ENCODE measurements at regions not wholly inside any gene's neighbourhood (a gene's known extent, or its start where the extent isn't known, plus 50 kb on each side); places are given as distances from the start of the nearest gene placed in this dataset.
A peak's percentile ranks its signal among the peaks of the same experiment; 100 is the strongest.
"Not testable (repeated sequence)": the region's sequence is repeated elsewhere in the genome, so short reads cannot be mapped to it uniquely, and the experiment has no call there.

DNA sequence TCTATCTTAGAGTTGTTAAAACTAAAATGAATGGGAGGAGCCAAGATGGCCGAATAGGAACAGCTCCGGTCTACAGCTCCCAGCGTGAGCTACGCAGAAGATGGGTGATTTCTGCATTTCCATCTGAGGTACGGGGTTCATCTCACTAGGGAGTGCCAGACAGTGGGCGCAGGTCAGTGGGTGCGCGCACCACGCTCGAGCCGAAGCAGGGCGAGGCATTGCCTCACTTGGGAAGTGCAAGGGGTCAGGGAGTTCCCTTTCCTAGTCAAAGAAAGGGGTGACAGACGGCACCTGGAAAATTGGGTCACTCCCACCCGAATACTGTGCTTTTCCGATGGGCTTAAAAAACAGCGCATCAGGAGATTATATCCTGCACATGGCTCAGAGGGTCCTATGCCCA lies 140.3 kb upstream of the MRPS30 start:
- H3K4me3 ChIP-seq (ENCODE audit: low read length); H3K27ac ChIP-seq (ENCODE audit: low read depth, low read length); H3K4me1 ChIP-seq (ENCODE audit: insufficient read depth, low read length); H3K4me3 Mint-ChIP-seq; H3K27ac Mint-ChIP-seq; H3K36me3 ChIP-seq (ENCODE audit: insufficient read depth, low read length); H3K27me3 ChIP-seq (ENCODE audit: insufficient read depth, low read length, poor library complexity, severe bottlenecking); DNase-seq; H3K9me3 ChIP-seq (ENCODE audit: low read length); H3K27me3 Mint-ChIP-seq; H3K4me1 Mint-ChIP-seq; CTCF ChIA-PET; H3K36me3 Mint-ChIP-seq; POLR2A ChIA-PET: not testable (repeated sequence)
- peaks cover 6 to 18% (median 10%) of the 10 kb centered on the region in 5 donors for H3K9me3 Mint-ChIP-seq

DNA sequence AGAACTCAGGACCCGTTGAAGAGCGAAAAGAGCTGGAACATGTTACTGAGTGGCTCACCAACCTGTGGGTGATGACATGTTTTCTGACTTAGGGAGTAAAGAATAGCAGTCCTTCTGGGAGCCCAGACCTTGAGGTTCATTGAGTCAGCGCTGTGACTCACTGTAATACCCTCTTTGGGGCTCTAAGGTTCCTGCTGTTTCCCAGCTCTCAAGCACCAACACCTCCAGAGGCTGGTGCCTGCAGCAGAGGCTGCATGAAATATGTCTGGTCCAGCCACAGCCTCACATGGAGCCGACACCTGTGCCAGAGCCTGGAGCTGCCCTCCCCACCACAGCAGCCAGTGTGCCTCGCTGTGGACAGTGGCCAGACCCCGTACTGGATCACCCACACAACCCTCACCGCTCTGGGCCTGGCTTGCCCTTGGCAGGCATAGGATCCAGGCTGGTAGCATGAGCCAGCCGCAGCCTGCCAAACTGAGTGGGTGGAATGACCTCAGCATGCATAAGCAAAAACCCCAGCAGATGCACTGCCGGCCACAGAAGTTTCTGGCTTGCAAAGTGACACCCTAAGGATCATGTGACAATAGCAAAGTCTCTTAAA lies 143.5 kb upstream of the MRPS30 start:
- Histone ChIP-seq H3K27me3 (ENCODE audit: insufficient read depth, low read length, poor library complexity, severe bottlenecking) (no peaks in the 10 kb centered on the region), H3K4me1 (ENCODE audit: insufficient read depth, low read length) (no peaks in the 10 kb centered on the region), H3K36me3 (ENCODE audit: insufficient read depth, low read length) (no peaks in the 10 kb centered on the region), H3K9me3 (ENCODE audit: low read length) (no peaks in the 10 kb centered on the region), H3K27ac (ENCODE audit: low read depth, low read length) (no peak overlapping the region), H3K4me3 (ENCODE audit: low read length) (no peak overlapping the region)
- ChIA-PET CTCF (no interaction called here), POLR2A (no interaction called here)
- Mint-ChIP-seq H3K9me3 (peaks cover 10 to 14% (median 12%) of the 10 kb centered on the region in 5 donors), H3K27me3 (no peaks in the 10 kb centered on the region), H3K36me3 (no peaks in the 10 kb centered on the region), H3K4me3 (no peak overlapping the region), H3K4me1 (no peaks in the 10 kb centered on the region), H3K27ac (no peak overlapping the region)
- no peak for DNase-seq

DNA sequence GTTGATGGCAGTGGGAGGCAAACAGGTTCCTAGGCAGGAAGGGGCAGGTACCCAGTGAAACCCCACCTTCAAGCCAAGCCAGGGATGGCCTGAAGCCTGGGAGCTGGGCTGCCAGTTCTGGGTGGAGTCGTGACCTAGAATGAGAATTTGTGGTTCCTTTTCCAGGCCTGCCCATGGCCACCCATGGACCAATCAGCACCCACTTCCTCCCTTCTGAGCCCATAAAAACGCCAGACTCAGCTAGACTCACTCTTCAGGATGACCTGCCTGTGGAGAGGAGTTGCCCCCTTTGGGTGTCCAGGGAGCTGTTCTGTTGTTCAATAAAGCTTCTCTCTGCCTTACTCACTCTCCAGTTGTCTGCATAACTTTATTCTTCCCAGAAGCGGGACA lies 144.0 kb upstream of the MRPS30 start:
- no peak for DNase-seq
- Histone ChIP-seq H3K4me1 (ENCODE audit: insufficient read depth, low read length) (no peaks in the 10 kb centered on the region), H3K27me3 (ENCODE audit: insufficient read depth, low read length, poor library complexity, severe bottlenecking) (no peaks in the 10 kb centered on the region), H3K36me3 (ENCODE audit: insufficient read depth, low read length) (no peaks in the 10 kb centered on the region), H3K27ac (ENCODE audit: low read depth, low read length) (no peak overlapping the region), H3K9me3 (ENCODE audit: low read length) (no peaks in the 10 kb centered on the region), H3K4me3 (ENCODE audit: low read length) (no peak overlapping the region)
- H3K9me3 Mint-ChIP-seq: peaks cover 7 to 14% (median 12%) of the 10 kb centered on the region in 5 donors
- H3K4me1 Mint-ChIP-seq: no peaks in the 10 kb centered on the region
- H3K27me3 Mint-ChIP-seq: no peaks in the 10 kb centered on the region
- no peaks in the 10 kb centered on the region for H3K36me3 Mint-ChIP-seq
- H3K4me3 Mint-ChIP-seq: no peak overlapping the region
- no peak overlapping the region for H3K27ac Mint-ChIP-seq
- ChIA-PET CTCF (no interaction called here), POLR2A (no interaction called here)

DNA sequence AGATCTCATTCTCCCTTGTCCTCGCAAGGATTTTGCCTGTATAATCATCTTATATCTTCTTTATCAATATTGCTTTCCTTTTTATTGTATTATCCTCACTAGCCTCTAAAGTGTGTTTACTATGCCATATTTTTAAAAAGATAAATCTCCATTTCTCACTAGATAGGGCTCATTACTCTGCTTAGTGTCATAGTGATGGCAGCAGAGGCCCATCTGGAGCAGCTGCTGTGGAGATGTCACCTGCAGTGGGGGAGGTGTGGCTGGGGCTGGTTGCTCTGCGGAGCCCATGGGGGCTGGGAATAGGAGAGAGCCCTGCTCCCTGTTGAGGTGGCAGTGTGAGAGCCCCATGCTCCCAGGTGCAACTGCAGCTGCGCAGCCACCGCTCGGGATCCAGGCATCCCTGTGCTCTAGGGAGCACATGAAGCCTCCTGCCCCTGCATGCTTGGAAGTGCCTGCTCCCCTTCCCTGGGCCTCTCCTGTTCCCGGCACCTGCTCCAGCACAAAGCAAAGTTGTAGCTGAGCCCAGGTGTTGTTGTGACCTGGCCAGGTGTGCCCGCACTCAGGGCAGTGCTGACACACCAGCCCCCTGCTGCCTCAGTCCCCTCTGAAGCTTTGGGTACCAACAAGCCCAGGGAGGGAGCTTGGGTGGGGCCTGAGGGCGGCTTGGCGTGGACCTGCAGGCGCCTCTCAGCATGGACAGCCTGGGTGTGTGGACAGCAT lies 144.6 kb upstream of the MRPS30 start:
- no peaks in the 10 kb centered on the region for H3K36me3 ChIP-seq (ENCODE audit: insufficient read depth, low read length)
- H3K4me3 ChIP-seq (ENCODE audit: low read length): no peak overlapping the region
- Mint-ChIP-seq H3K36me3 (no peaks in the 10 kb centered on the region), H3K27me3 (no peaks in the 10 kb centered on the region), H3K4me1 (no peaks in the 10 kb centered on the region), H3K4me3 (no peak overlapping the region), H3K9me3 (peaks cover 5 to 14% (median 12%) of the 10 kb centered on the region in 5 donors), H3K27ac (no peak overlapping the region)
- no peaks in the 10 kb centered on the region for H3K4me1 ChIP-seq (ENCODE audit: insufficient read depth, low read length)
- CTCF ChIA-PET: no interaction called here
- POLR2A ChIA-PET: no interaction called here
- DNase-seq: peak in 1 of 5 donors; percentile 30
- H3K27me3 ChIP-seq (ENCODE audit: insufficient read depth, low read length, poor library complexity, severe bottlenecking): no peaks in the 10 kb centered on the region
- no peak overlapping the region for H3K27ac ChIP-seq (ENCODE audit: low read depth, low read length)
- H3K9me3 ChIP-seq (ENCODE audit: low read length): no peaks in the 10 kb centered on the region

DNA sequence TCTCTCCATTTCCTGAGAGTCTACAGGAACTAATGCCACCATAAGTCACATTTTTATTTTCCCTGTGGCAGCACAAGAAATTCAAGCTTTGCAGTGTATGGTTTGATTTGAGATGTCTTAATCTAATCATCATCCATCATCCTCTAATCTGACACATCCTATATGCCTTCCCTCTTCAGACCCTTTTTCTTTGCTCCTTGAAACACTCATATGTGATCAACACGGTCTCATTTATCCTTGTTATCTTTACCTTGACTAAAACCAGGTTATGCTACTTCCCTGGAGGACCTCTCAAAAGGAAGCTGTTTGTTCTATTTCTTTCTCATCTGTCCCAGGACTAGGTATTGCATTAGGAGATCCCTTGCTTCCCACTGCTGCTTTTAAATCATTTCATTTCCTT lies 146.9 kb upstream of the MRPS30 start:
- POLR2A ChIA-PET: no interaction called here
- Histone ChIP-seq H3K4me1 (ENCODE audit: insufficient read depth, low read length) (no peaks in the 10 kb centered on the region), H3K36me3 (ENCODE audit: insufficient read depth, low read length) (no peaks in the 10 kb centered on the region), H3K4me3 (ENCODE audit: low read length) (no peak overlapping the region), H3K27me3 (ENCODE audit: insufficient read depth, low read length, poor library complexity, severe bottlenecking) (no peaks in the 10 kb centered on the region), H3K9me3 (ENCODE audit: low read length) (no peaks in the 10 kb centered on the region), H3K27ac (ENCODE audit: low read depth, low read length) (no peak overlapping the region)
- Mint-ChIP-seq H3K9me3 (peaks cover 7 to 14% (median 12%) of the 10 kb centered on the region in 5 donors), H3K4me3 (no peak overlapping the region), H3K27ac (no peak overlapping the region), H3K27me3 (no peaks in the 10 kb centered on the region), H3K4me1 (no peaks in the 10 kb centered on the region), H3K36me3 (no peaks in the 10 kb centered on the region)
- CTCF ChIA-PET: no interaction called here
- DNase-seq: no peak

DNA sequence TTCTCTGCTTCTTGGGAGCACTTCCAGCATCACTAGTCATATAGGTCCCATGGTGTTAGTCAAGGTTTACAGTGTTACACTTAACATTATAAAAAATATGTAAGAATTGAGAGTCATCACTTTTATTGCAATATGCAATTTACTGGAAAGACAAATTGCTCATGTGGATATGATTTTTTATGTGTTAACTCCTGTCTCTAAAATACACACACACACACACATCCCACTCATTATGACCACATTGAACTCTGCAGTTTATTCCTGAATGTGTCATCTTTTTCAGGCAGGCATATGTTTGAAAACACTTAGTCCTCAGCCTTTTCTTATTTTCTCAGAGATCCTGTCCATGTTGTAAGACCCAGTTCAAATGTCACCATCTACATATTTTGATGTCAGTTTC lies 148.5 kb upstream of the MRPS30 start:
- no peaks in the 10 kb centered on the region for H3K36me3 Mint-ChIP-seq
- no peaks in the 10 kb centered on the region for H3K4me1 Mint-ChIP-seq
- Histone ChIP-seq H3K36me3 (ENCODE audit: insufficient read depth, low read length) (no peaks in the 10 kb centered on the region), H3K4me1 (ENCODE audit: insufficient read depth, low read length) (no peaks in the 10 kb centered on the region), H3K9me3 (ENCODE audit: low read length) (no peaks in the 10 kb centered on the region), H3K4me3 (ENCODE audit: low read length) (no peak overlapping the region), H3K27ac (ENCODE audit: low read depth, low read length) (no peak overlapping the region), H3K27me3 (ENCODE audit: insufficient read depth, low read length, poor library complexity, severe bottlenecking) (no peaks in the 10 kb centered on the region)
- ChIA-PET POLR2A (no interaction called here), CTCF (no interaction called here)
- peaks cover 7 to 20% (median 11%) of the 10 kb centered on the region in 5 donors for H3K9me3 Mint-ChIP-seq
- DNase-seq: no peak
- H3K4me3 Mint-ChIP-seq: no peak overlapping the region
- no peaks in the 10 kb centered on the region for H3K27me3 Mint-ChIP-seq
- H3K27ac Mint-ChIP-seq: no peak overlapping the region

DNA sequence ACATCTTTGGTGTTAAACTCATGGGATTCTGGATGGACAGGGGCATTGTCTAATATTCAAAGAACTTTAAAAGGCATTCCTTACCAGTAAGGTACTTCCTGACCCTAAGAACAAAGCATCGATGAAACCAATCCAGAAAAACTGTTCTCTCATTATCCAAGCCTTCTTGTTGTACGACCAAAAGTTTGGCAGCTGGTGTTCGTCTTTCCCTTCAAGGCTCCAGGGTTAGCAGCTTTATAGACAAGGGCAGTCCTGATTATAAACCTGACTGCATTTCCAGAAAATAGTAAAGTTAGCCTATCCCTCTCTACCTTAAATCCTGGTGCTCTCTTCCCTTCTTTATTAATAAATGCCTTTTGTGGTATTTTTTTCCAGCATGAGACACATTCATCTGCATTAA lies 149.4 kb upstream of the MRPS30 start:
- H3K9me3 Mint-ChIP-seq: peaks cover 7 to 22% (median 17%) of the 10 kb centered on the region in 5 donors
- no peaks in the 10 kb centered on the region for H3K27me3 Mint-ChIP-seq
- no peak overlapping the region for H3K27ac ChIP-seq (ENCODE audit: low read depth, low read length)
- H3K27me3 ChIP-seq (ENCODE audit: insufficient read depth, low read length, poor library complexity, severe bottlenecking): no peaks in the 10 kb centered on the region
- no peaks in the 10 kb centered on the region for H3K36me3 Mint-ChIP-seq
- H3K4me3 ChIP-seq (ENCODE audit: low read length): no peak overlapping the region
- DNase-seq: no peak
- no peaks in the 10 kb centered on the region for H3K4me1 Mint-ChIP-seq
- ChIA-PET POLR2A (no interaction called here), CTCF (no interaction called here)
- no peaks in the 10 kb centered on the region for H3K4me1 ChIP-seq (ENCODE audit: insufficient read depth, low read length)
- no peaks in the 10 kb centered on the region for H3K9me3 ChIP-seq (ENCODE audit: low read length)
- no peak overlapping the region for H3K27ac Mint-ChIP-seq
- no peaks in the 10 kb centered on the region for H3K36me3 ChIP-seq (ENCODE audit: insufficient read depth, low read length)
- no peak overlapping the region for H3K4me3 Mint-ChIP-seq

DNA sequence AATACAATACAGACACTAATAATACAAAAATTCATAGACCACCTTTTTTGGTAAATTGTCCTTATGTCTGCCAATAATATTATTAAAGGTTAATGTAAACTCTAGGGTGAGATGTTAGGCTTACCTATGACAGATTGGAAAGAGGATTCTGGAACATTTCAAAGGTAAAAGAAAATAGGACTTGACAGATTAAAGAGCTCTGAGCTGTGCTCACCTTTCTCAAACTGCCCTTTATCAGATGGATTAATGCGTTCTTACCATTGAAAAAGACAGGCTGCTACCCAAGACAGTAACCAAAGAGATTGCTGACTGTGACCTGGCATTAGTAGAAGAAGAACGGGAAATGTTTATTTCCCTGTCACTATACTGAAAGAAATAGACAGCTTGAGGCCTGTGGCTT lies 156.1 kb upstream of the MRPS30 start:
- Histone ChIP-seq H3K4me1 (ENCODE audit: insufficient read depth, low read length) (no peaks in the 10 kb centered on the region), H3K4me3 (ENCODE audit: low read length) (no peak overlapping the region), H3K27ac (ENCODE audit: low read depth, low read length) (no peak overlapping the region), H3K27me3 (ENCODE audit: insufficient read depth, low read length, poor library complexity, severe bottlenecking) (no peaks in the 10 kb centered on the region), H3K9me3 (ENCODE audit: low read length) (no peaks in the 10 kb centered on the region), H3K36me3 (ENCODE audit: insufficient read depth, low read length) (no peaks in the 10 kb centered on the region)
- H3K27ac Mint-ChIP-seq: no peak overlapping the region
- peaks cover 7 to 17% (median 13%) of the 10 kb centered on the region in 5 donors for H3K9me3 Mint-ChIP-seq
- H3K4me1 Mint-ChIP-seq: no peaks in the 10 kb centered on the region
- POLR2A ChIA-PET: no interaction called here
- no peak overlapping the region for H3K4me3 Mint-ChIP-seq
- no peaks in the 10 kb centered on the region for H3K36me3 Mint-ChIP-seq
- DNase-seq: no peak
- CTCF ChIA-PET: no interaction called here
- H3K27me3 Mint-ChIP-seq: no peaks in the 10 kb centered on the region

Data from CD8-positive, alpha-beta memory T cell (primary cell).